Ecto neural progenitor cell (in vitro differentiated cells): ENCODE measurements at regions not wholly inside any gene's neighbourhood (a gene's known extent, or its start where the extent isn't known, plus 50 kb on each side); places are given as distances from the start of the nearest gene placed in this dataset.
A peak's percentile ranks its signal among the peaks of the same experiment; 100 is the strongest.

Experiments
- DNase-seq: peaks from one replicate; pipeline ENCODE4 v3.0.0-alpha.2; 2018; ENCODE audit warnings: low spot score

- peak; percentile 7 for DNase-seq
Measured at GRCh38 chr20:57847104-57847503, 137.3 kb upstream of the PMEPA1 start.

DNA sequence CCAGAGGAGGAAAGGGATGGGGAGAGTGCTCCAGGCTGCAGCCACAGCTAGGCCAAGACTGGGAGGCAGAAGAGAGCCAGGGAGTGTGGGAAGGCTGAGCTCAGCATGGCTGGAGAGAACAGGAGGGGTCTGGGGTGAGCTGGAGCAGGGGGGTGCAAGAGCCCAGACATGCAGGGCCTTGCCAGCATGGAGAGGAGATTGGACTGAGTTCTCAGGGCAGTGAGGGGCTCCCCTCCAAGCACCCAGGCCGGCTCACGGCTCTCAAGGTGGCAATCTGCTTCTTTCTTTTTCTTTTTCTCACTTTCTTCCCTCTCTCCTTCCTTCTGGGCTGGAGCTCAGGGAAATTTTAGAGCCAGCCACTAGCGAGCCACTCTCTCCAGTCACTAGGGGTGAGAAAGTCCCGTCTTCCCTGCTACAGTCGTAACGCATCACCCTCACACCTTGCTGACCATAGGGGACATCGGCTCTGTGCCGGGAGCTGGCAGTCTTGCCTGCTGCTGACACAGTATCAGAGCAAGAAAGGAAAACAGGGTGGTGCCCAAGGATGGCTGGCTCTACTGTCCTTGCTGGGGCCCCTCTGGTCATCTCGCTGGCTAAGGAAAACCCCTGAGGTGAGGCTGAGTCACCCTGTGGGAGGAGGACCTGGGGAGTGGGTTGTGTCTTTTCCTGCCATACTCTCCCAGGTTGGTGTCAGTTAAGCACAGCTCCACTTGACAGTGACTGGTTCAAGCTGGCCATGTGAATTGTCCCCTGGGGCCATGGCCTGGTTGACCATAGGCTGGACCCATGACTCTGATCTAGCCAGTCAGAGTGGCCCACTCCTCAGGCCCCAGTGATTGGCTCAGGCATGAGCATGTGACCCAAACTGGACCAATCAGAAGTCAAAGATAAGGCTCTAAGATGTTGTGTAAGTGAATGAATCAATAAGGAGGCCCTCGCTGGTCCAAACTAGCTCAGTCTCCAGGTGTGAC lies 135.1 kb upstream of the PMEPA1 start:
- peak; percentile 39 for DNase-seq

DNA sequence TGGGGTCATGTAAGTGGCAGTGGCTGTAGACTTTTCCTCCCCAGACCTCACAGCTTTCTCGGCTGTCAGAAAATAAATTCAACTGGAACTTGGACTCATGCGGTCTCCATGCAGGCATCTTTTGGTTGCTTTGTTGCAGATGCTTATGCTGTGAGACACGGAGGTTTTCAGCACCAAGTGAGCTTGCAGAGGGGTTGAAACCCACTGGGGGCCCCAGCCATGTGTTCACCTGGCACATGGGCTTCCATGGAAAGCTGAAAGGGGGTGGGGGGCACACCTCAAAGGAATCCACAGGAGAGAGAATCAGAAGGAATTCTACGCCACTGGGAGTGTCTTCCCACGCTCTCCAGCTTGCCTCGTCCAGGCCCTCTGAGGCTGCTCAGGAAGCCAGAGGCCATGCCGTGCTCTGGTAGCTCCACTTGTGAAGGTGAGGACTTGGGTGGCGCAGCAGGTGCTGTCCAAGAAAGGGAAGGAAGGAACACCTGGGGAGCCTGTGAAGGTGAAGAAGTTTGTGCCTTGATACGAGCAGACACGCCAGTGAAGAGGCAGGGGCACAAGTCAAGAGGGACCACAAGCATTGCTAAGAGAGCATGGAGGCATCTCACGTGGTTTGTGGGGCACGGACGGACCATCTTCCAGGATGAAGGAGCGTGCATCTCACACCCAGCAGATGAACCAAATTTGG lies 134.3 kb upstream of the PMEPA1 start:
- peak; percentile 36 for DNase-seq

GRCh38 chr20:57842720-57843119 lies 132.9 kb upstream of the PMEPA1 start:
- DNase-seq, result peak; percentile 4

DNA sequence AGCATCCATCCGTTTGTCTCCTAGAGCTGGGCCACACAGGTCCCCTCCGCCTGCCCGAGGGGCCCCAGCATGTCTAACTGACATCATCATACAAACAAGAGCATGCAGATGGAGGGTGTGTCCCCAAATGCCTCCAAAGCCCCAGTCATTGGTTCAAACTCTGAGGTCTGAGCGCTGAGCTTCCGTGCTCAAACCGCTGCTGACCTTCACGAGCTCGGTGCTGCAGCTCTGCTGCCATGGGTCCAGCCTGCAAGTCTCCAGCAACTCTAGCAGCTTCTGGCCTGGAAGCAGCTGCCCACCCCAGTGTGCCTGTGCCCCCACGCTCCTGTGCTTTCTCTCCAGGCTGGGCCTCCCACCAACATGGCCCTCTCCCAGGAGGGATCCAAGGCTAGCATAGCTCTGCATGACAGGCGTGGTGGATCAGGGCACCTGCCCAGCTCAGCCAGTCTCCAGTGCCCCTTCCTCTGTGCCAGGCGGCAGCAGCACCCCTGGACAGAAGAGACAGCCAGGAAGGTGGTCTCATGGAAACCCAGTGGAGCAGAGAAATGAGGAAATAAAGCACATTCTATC lies 131.6 kb upstream of the PMEPA1 start:
- DNase-seq, result peak; percentile 41

DNA sequence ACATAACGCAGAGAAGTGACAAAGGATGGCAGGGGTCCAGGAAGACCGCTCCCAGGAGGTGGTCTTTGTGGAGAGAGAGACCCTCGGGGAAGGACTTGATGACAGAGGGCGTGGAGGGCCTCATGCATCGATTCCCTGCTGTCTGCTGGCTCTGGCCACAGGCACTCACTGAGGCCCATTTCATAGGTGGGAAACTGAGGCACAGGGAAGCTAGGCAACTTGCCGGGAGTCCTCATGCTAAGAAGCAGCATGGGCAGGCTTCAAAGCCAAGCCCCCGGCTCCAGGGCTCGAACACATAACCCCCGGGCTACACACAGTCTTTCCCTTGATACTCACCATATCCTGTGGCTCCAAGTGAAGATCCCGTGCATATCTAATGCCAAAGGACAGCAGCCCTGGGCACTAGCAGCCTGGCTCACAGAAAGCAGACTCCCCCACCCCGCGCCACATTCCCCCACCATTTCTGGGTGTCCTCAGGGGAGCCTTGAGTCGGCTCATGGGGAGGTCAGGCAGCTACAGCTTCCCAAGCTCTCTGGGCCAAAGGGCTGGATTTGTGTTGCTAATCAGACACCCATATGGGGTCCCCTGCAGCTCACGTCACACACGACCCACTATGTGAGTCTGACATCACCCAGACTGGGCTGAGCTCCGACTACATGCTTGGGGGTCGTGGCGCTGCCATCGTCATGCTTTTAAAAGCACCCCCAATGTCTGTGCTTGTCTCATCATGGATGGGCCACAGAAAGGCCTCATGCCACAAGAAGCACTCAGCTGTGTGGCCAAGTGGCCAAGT lies 130.9 kb upstream of the PMEPA1 start:
- DNase-seq, result peak; percentile 40

DNA sequence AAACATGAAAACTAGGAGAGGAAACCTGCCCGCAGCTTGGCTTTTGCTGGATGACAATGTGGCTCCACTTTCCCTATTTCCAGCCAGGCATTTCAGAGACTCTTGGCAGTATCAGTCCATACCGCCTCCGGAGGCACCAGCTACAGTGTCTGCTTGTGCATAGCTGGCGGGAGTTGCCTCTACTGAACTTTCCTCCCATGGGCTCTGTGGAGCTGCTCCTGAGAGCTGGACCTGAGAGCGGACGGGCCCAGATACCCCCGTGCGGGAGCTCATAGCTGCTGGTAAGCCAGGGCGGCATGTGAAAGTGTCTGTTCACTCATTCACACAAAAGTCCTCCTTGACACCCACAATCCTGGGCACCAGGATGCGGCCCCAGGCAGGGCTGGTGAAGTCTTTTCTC lies 130.3 kb upstream of the PMEPA1 start:
- DNase-seq, result no peak

DNA sequence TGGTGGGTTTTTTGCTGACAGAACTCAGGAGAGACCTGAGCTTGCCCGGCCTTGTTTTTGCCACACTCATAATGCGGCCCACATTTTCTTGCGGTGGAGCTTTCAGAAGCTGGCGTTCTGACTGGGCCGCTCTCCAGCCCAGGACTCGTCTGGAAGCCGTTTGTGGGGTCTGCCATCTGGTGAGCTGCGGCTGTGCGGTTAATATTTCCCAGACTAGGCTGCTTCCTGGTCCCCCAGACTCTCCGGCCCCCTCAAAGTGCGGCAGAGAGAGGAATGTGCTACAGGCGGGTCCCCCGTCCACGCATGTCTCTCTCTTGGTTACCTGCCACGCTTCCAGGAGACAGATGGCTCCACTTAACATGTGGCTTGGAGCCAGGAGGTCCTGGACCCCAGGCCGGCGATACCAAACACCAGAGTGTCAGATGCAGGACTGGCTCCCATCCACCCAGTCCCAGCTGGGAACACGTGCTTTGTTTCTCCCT lies 128.9 kb upstream of the PMEPA1 start:
- DNase-seq, result peak; percentile 34

- peak; percentile 41 for DNase-seq
Measured at GRCh38 chr20:57837208-57838035, 127.6 kb upstream of the PMEPA1 start.

DNA sequence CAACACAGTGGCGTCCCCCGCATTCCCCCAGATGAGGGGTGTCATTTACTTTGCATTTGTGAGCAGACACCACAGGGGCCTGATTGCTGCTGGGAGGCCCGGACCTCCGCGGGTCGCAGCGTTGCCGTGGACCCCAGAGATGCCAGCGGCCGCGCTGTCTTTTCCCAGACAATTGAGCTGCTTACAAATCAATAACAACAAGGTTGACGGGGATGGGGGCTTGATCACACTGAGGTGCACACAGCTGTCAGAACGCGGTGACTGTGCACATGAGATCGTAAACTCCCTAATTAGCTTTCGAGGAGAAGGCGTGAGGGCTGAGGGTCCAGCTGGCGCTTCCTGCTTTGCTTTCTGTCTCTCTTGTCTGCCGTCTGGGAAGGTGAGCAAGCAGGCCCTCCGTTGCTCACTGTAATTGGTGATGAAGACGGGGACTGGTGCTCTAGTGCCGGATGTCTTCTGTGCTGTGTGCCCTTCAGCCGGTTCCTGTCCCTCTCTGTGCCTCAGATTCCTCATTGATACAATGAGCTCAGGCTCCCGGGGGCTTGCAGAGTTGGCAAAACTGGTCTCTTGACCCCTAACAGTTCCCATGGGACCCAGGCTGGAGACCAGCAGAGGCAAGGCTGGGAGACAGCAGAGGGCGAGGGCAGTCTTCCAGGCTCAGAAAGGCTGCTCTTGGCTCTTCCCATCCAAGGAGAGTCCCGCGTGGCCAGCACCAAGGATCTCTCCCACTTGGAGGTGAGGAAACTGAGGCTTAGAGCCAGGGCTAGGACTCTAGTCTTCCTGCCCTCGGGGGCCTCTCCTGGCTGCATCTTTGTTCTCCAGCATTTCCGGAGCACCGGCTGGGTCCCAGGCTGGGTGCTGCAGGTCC lies 126.0 kb upstream of the PMEPA1 start:
- no peak for DNase-seq

- DNase-seq, result no peak
Measured at GRCh38 chr20:57835074-57835452, 125.2 kb upstream of the PMEPA1 start.

GRCh38 chr20:57834306-57835073 lies 124.7 kb upstream of the PMEPA1 start:
- DNase-seq, result no peak

- no peak for DNase-seq
Measured at GRCh38 chr20:57831993-57832585, 122.3 kb upstream of the PMEPA1 start.

DNA sequence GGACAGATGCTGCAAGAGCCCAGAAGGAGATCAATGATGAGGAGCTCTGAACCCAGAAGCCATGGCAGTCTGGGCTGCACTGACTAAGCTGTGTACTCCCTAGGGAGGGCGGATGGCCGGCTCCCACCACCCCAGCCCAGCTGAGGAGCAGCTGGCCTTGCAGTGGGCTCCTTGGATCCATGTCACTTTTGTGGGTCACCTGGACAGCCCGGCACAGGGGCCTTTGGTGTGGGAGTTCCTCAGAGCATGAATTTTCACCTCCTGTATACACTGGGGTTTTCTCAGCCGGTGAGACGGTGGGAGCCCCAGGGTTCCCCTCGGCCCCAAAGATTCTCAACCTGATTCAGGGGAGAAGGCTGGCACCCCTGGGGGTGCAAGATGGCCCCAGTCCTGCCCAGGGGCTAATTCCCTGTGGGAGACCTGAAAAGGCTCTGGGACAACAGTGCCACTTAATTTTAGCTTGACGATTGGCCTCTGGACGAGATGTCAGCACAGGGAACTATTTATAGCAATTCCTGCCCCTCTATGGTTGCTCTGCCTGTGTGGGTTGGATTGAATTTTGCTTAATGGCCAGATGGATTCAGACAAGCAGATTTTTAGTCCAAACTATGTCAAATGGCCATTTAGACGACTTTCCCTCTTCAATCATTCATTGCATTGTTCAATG lies 121.6 kb upstream of the PMEPA1 start:
- DNase-seq, result no peak

GRCh38 chr20:57830515-57830895 lies 120.7 kb upstream of the PMEPA1 start:
- no peak for DNase-seq

DNA sequence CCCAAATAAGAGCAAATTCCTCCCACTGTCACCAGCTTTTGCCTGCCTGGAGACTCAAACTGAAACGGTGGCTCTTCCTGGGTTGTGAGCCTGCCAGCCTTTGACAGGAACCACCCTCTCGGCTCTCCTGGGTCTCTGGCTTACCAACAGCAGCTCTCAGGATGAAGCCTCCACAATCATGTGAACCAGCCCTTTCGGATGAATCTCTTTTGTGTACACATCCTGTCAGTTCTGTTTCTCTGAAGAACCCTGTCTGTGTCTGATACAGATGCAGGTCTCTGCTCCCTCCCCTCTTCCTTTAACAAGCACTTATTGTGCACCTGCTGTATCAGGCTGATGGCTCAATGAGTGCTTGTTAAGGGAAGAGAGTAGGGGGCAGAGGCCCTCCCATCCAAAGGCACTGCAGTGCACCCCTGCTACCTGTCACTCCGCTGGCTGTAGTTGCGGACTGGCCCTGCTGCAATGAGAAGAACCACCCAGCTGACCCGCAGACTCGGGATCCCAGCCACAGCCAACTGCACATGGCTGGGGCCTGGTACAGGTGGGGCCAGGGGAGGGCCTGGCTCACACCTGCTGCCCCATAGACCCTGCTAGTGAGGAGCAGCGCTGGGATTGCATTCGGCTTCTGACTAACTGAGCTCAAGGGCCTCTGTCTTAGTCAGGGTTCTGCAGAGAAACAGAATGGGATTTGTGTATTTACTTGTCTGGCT lies 120.1 kb upstream of the PMEPA1 start:
- no peak for DNase-seq

DNA sequence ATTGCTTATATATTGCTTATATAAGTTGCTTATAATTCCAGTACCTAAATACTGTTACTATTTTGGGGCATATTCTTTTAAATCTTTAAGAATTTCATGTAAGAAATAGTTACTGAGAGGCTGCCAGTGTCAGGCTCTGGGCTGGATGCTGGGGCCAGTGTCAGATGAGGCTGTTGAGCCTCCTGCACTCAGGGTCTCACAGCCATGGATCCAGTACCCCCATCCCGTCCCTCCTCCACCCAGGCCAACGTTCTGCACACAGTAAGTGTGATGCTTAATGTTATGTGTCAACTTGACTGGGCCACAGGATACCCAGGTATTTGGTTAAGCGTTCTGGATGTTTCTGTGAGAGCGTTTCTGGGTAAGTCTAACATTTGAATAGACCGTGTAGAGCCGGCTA lies 119.5 kb upstream of the PMEPA1 start:
- DNase-seq, result no peak

DNA sequence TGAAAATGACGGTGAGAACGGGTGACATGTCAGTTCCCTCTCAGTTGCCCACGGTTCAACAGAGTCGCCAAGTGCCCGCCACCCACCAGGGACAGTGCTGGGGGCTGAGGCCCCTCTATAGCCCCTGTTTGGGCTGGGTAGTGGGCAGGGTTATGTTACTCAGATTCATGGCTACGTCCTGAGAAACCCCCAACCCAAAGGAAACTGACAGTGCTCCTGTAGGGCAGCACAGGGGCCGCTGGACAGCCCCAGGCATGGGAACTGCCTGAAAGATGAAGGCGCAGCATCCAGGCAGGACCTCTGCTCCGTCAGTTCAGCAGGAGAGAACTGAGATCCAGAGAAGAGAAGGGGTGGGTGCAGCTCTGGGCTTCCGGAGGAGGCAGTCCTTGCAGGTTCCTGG lies 118.9 kb upstream of the PMEPA1 start:
- no peak for DNase-seq
